ENCODE measurements at regions not wholly inside any gene's neighbourhood (a gene's known extent, or its start where the extent isn't known, plus 50 kb on each side); places are given as distances from the start of the nearest gene placed in this dataset.

GRCh38 chr11:26228778-26229177, 103.2 kb upstream of the ANO3 start:
- Histone ChIP-seq H3K9ac (ENCODE audit: insufficient read depth, low read length) (no peak overlapping the region), H3K4me1 (ENCODE audit: control insufficient read depth, extremely low read depth, insufficient read depth, low read length) (peaks cover 18% of the 10 kb centered on the region)

GRCh38 chr11:26229257-26229656, 102.7 kb upstream of the ANO3 start:
- Histone ChIP-seq H3K4me2 (ENCODE audit: extremely low read depth, insufficient read depth, low read length) (peak overlapping the region; percentile 1), H3K9me3 (ENCODE audit: control insufficient read depth, insufficient read depth, low read depth, low read length) (no peaks in the 10 kb centered on the region), H3K27ac (ENCODE audit: insufficient read depth, low read length) (peak overlapping the region; percentile 42), H3K27me3 (ENCODE audit: control insufficient read depth, insufficient read depth, low read length) (no peaks in the 10 kb centered on the region), H3K4me1 (ENCODE audit: control insufficient read depth, extremely low read depth, insufficient read depth, low read length) (peaks cover 18% of the 10 kb centered on the region), H3K9ac (ENCODE audit: insufficient read depth, low read length) (no peak overlapping the region), H3K79me2 (ENCODE audit: control insufficient read depth, insufficient read depth, low read length) (no peaks in the 10 kb centered on the region), H3K4me3 (replicated peaks in 1 of 4; ENCODE audit: control extremely low read depth in 1 of 4, insufficient read depth in 1 of 4, low read depth in 3 of 4, low read length in 4 of 4) (no peak overlapping the region), H2AFZ (ENCODE audit: low read length) (no peak overlapping the region), H4K20me1 (ENCODE audit: control insufficient read depth, extremely low read depth, insufficient read depth, low read length) (no peaks in the 10 kb centered on the region), H3K36me3 (ENCODE audit: control insufficient read depth, insufficient read depth, low read length) (no peaks in the 10 kb centered on the region)
- peak; percentile 83 to 100 for DNase-seq (ENCODE audit: low read depth in 2 of 2)
- no peak for TF ChIP-seq CTCF (conservative IDR thresholded peaks at IDR 0.05 in 1 of 2, IDR thresholded peaks at IDR 0.05 in 1 of 2; ENCODE audit: low read depth in 1 of 2, low read length in 2 of 2)
- no peak for TF ChIP-seq EZH2 (IDR thresholded peaks at IDR 0.05; ENCODE audit: low read length, missing control alignments)

More at GRCh38 chr11:26228778-26229177, 103.2 kb upstream of the ANO3 start:
- Histone ChIP-seq H3K79me2 (ENCODE audit: control insufficient read depth, insufficient read depth, low read length) (no peaks in the 10 kb centered on the region), H4K20me1 (ENCODE audit: control insufficient read depth, extremely low read depth, insufficient read depth, low read length) (no peaks in the 10 kb centered on the region), H3K4me2 (ENCODE audit: extremely low read depth, insufficient read depth, low read length) (peak overlapping the region; percentile 32), H3K36me3 (ENCODE audit: control insufficient read depth, insufficient read depth, low read length) (no peaks in the 10 kb centered on the region), H3K27ac (ENCODE audit: insufficient read depth, low read length) (peak overlapping the region; percentile 42), H2AFZ (ENCODE audit: low read length) (peak overlapping the region; percentile 20), H3K9me3 (ENCODE audit: control insufficient read depth, insufficient read depth, low read depth, low read length) (no peaks in the 10 kb centered on the region), H3K27me3 (ENCODE audit: control insufficient read depth, insufficient read depth, low read length) (no peaks in the 10 kb centered on the region), H3K4me3 (replicated peaks in 1 of 4; ENCODE audit: control extremely low read depth in 1 of 4, insufficient read depth in 1 of 4, low read depth in 3 of 4, low read length in 4 of 4) (no peak overlapping the region)
- DNase-seq (ENCODE audit: low read depth in 2 of 2) = peak in 1 of 2 donors; percentile 52
- TF ChIP-seq EZH2 (IDR thresholded peaks at IDR 0.05; ENCODE audit: low read length, missing control alignments) = no peak
- no peak for TF ChIP-seq CTCF (conservative IDR thresholded peaks at IDR 0.05 in 1 of 2, IDR thresholded peaks at IDR 0.05 in 1 of 2; ENCODE audit: low read depth in 1 of 2, low read length in 2 of 2)

DNA sequence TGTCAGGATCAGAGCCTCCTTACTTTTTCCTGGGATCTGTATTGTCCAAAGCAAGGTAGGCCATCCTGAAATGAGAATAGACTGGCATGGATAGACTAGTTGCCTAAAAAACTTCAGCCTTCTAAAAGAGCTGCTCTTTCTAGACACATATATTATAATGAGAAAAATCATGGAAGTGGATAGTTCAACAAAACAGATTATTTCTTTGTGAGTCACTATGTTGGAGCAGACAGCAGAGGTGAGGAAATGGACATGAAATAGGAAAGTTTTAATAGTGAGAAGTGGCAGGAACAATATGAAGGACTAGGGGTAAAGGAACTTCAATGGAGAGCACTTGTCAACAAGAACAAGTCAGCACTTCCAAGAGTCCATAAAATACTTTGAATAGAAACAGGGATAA, 101.9 kb upstream of the ANO3 start:
- Histone ChIP-seq H3K79me2 (ENCODE audit: control insufficient read depth, insufficient read depth, low read length) (no peaks in the 10 kb centered on the region), H3K9ac (ENCODE audit: insufficient read depth, low read length) (no peak overlapping the region), H3K4me3 (replicated peaks in 1 of 4; ENCODE audit: control extremely low read depth in 1 of 4, insufficient read depth in 1 of 4, low read depth in 3 of 4, low read length in 4 of 4) (no peak overlapping the region), H3K4me2 (ENCODE audit: extremely low read depth, insufficient read depth, low read length) (no peak overlapping the region), H3K27me3 (ENCODE audit: control insufficient read depth, insufficient read depth, low read length) (no peaks in the 10 kb centered on the region), H3K36me3 (ENCODE audit: control insufficient read depth, insufficient read depth, low read length) (no peaks in the 10 kb centered on the region), H4K20me1 (ENCODE audit: control insufficient read depth, extremely low read depth, insufficient read depth, low read length) (no peaks in the 10 kb centered on the region), H2AFZ (ENCODE audit: low read length) (no peak overlapping the region), H3K4me1 (ENCODE audit: control insufficient read depth, extremely low read depth, insufficient read depth, low read length) (peaks cover 18% of the 10 kb centered on the region), H3K9me3 (ENCODE audit: control insufficient read depth, insufficient read depth, low read depth, low read length) (no peaks in the 10 kb centered on the region), H3K27ac (ENCODE audit: insufficient read depth, low read length) (peak overlapping the region; percentile 42)
- DNase-seq (ENCODE audit: low read depth in 2 of 2) = peak; percentile 43 to 50
- TF ChIP-seq EZH2 (IDR thresholded peaks at IDR 0.05; ENCODE audit: low read length, missing control alignments) (no peak), CTCF (conservative IDR thresholded peaks at IDR 0.05 in 1 of 2, IDR thresholded peaks at IDR 0.05 in 1 of 2; ENCODE audit: low read depth in 1 of 2, low read length in 2 of 2) (no peak)

Data from fibroblast of lung (primary cell).